Esophagus mucosa (tissue), 1 donor: ENCODE measurements at regions not wholly inside any gene's neighbourhood (a gene's known extent, or its start where the extent isn't known, plus 50 kb on each side); places are given as distances from the start of the nearest gene placed in this dataset.
"Not testable (repeated sequence)": the region's sequence is repeated elsewhere in the genome, so short reads cannot be mapped to it uniquely, and the experiment has no call there.

Experiments
- ATAC-seq: fragments of 200-7000 bp; cut with Tn5 transposase; one replicate; pipeline ENCODE4 v1.9.1; 2020
- donor health status: DM: yes; HTN: yes; CAD: no.

DNA sequence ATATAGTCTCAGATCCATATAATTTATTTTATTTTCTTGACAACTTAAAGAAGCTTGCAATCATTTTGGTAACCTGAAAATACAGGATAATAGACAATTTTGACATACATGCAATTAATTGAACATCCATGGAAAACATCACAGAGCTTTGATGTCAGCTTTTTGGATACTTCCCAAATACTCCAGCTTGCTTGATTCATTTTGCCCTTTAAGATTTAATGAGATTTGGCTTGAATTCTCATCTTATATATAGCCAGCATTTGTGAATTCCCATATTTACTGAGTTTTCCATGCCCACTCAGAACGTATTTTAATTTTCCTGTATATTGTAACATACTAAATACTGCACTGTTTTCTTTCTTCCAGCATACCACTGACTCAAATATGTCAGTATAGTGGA is 803.0 kb upstream of the MGAT4C start:
- ATAC-seq: no peak

DNA sequence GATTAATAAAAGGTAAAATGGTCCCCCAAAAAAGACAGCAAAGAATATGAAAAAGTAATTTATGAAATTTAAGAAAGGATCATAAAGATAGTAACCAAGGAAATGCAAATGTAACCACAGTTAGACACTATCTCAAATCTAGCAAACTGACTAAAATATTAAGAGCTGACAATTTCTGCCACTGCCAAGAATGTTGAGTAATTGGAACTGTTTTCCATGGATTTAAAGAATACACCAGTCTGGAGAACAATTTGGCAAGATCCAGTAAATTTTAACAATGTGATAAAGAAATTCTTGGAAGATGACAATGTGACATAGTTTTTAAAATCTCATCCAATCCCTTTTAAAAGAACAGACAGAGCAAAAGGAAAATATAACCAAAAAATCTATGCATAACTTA is 798.0 kb upstream of the MGAT4C start:
- no peak for ATAC-seq

DNA sequence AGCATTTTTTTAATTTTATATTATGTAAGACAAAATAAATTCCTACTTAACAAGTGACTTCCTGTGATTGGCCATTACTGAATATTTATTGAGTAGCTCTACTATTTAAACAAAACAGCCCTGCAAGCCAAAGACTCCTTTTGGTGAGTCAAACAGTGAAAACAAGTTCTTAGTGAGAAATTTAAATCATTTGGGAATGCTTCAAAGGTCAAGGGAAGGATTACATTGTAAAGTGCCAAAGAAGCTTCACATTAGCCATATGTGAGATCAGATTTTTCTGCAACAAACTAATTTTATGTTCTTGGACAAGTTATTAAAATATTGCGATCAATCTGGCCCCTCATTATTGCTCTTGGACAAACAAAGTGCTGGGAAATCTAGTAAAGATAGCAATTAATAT is 795.4 kb upstream of the MGAT4C start:
- no peak for ATAC-seq

- no peak for ATAC-seq
Measured at GRCh38 chr12:87047691-87048090, 791.5 kb upstream of the MGAT4C start.

DNA sequence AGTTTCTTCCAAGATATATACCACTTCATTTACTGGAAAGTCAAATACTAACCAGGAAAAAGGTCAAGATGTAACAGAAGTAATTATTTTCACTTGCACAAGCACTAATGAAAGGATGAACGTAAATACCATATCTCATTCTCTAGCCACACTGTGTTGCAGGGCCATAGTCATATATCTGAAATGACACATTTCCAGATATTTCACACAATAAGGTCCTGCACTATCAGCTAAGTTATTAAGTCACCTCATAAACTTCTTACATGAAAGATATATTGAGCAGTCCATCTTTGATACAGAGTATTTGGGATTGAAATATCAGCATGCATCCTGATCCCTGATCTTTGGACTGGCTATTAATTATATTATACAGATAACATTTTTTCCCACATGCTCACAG is 783.3 kb upstream of the MGAT4C start:
- no peak for ATAC-seq

DNA sequence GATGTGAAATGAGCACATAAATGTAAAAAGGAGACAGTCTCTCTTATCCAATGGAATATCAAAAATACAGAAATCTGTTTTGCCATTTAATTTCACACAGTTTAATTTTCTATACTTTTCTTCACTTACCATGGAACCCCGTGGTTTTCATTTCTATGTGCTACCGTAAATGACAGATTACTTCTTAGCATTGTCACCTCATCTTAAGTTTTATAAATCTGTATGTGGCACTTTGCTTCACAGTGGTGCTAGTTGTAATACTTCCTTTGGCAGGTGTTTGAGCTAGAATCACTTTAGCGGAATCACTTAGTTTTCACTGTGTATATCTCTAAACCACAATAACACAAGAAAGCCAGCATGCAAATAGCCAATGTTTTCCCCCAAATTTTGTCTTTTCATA is 781.9 kb upstream of the MGAT4C start:
- no peak for ATAC-seq

GRCh38 chr12:87025976-87026375 is 769.8 kb upstream of the MGAT4C start:
- ATAC-seq: no peak

GRCh38 chr12:87021400-87021799 is 765.2 kb upstream of the MGAT4C start:
- no peak for ATAC-seq

- ATAC-seq: no peak
Measured at GRCh38 chr12:87020071-87020470, 763.9 kb upstream of the MGAT4C start.

DNA sequence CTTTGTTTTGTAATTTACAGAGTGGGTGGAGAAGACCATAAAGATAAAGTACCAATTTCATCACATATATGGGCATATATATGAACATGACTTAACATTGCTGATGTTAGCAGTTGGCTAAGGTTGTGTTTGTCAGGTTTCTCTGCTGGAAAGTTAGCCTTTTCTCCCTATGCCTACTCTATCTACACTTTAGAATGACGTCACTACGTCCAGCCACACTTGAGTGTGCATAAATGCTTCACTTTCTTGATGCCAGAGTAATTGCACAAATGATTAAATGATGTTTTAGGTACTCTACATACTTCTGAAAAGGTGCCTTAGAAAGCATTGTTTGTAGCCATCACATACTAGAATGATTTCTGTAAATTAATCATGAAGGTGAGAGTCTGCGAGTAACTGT is 759.2 kb upstream of the MGAT4C start:
- no peak for ATAC-seq

DNA sequence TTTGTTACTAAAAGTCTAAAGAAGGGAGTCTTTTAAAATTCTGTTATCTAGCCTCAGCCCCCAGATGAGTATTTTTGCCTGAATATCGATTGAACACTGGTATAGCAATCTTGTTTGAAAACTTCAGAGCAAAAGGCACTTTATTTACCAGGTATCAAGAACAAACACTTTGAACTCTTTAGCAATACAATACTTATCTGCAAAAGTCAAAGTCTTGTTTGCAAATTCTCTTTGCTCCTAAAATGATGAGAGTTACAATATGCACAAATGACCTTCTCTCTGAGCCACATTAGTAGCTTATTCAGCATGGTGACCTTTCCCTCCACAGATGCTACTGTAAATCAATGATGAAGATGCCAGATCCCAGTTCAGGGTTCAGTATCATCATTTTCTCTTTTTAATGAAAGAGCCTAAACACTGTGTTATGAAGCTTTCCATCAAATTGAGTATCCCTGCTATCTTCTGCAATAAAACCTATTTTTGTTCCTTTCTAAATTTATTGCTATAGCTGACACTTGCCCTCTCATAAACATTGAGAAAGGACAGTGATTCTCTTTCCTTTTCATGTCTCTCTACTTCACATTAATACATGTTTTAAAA is 752.7 kb upstream of the MGAT4C start:
- ATAC-seq: no peak

- no peak for ATAC-seq
Measured at GRCh38 chr12:87001102-87001501, 744.9 kb upstream of the MGAT4C start.

DNA sequence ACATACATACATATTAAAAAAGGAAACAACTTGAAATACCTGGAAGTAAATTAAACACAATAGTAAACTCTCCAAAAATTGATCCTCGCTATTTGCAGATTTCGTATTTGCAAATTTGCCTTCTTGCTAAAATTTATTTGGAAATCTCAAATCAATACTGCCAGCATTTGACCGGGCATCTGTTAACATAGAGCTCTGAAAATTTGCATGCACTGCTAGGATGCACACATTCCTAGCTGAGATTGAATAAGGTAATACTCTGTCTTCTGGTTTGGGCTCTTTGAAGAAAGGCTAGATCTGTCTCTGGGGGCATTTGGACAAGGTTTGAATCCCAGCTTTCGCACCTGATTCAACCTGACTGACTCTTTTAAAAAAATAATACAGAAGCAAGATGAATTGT is 729.1 kb upstream of the MGAT4C start:
- no peak for ATAC-seq

GRCh38 chr12:86970595-86970994 is 714.4 kb upstream of the MGAT4C start:
- not testable (repeated sequence) for ATAC-seq

- peak; percentile 55 for ATAC-seq
Measured at GRCh38 chr12:86959766-86960458, 703.7 kb upstream of the MGAT4C start.

GRCh38 chr12:86950444-86950843 is 694.3 kb upstream of the MGAT4C start:
- no peak for ATAC-seq

- ATAC-seq: no peak
Measured at GRCh38 chr12:86950043-86950442, 693.9 kb upstream of the MGAT4C start.

DNA sequence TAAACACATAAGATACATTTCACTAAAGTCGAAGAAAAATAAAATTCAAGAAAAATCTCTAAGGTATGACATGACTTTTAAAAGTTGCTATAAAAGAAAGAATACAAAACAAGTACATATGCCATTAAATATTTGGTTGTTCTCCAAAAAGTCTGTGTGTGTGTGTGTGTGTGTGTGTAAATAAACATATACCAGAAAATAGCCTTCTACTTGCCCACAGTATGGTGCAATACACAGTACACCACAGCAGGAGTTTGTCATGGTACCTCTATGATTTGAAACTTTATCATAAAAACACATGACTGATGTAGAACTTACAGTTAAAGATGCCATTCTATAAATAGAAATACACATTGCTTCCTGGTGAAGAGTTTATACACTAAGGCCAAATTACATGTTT is 692.7 kb upstream of the MGAT4C start:
- no peak for ATAC-seq

- ATAC-seq: no peak
Measured at GRCh38 chr12:86945685-86946196, 689.5 kb upstream of the MGAT4C start.

GRCh38 chr12:86944197-86944819 is 688.1 kb upstream of the MGAT4C start:
- not testable (repeated sequence) for ATAC-seq

DNA sequence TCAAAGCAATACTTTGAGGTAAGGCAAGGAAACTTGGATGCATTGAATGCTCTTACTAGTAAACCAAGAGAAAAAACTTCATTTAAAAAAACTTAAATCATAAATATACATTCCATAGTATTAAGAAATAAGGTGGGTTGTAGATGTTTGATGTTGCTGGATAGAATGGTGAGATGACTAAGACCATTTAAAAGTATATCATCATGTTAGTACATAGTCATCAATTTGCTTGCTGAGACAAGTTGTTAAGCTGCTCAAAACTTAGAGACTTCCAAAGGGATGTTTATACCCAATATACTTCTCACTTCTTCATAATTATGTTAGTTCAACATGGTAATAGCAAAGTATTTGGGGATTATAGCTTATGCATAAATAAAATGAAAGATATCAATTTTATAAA is 675.5 kb upstream of the MGAT4C start:
- ATAC-seq: no peak

DNA sequence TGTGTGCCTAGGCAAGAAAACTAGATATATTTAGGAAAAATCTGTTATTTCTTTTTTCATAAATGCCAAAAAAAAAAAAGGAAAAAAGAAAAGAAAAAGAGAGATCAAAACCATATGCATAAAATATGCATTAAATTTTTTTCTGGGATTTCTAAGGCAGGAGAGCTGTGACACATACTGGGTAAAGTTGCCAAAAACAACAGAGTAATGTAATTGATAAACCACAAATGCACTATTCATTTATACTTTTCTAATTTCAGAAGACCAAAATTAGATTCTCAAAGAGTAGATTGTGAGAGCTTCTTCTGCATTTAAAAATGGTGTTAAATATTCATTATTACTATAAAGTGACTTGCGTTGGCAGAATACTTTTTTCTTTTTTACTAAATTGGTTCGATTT is 673.8 kb upstream of the MGAT4C start:
- no peak for ATAC-seq

- ATAC-seq: no peak
Measured at GRCh38 chr12:86917121-86917520, 660.9 kb upstream of the MGAT4C start.

DNA sequence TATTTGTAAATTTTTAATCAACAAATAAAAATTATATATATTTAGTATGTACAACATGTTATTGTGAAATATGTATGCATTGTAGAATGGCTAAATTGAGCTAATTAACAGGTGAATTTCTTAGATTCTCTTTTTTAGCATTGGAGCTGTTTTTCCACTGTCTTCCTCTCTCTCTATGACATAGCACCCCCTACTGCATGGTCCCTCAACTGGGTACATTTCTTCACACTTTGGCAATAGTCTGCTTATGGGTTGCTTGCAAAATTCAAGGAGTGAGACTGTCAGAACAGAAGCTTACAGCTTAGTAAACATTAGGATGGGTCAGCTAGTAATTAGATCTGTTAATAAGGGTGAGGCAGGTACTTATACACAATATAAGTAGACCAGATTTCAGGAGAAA is 658.5 kb upstream of the MGAT4C start:
- peak; percentile 47 for ATAC-seq
